Progenitor cell of endocrine pancreas (in vitro differentiated cells): ENCODE measurements at regions not wholly inside any gene's neighbourhood (a gene's known extent, or its start where the extent isn't known, plus 50 kb on each side); places are given as distances from the start of the nearest gene placed in this dataset.

Experiments
- DNase-seq: peaks from one replicate; pipeline ENCODE4 v3.0.0; 2021; ENCODE audit warnings: low spot score; ENCODE audit not compliant: unreplicated experiment
- H3K27ac Mint-ChIP-seq: 2 replicates; pipeline ENCODE4 v1.8.0; 2021; ENCODE audit warnings: mild to moderate bottlenecking, moderate library complexity, mixed read lengths
- H3K27me3 Mint-ChIP-seq: 2 replicates; pipeline ENCODE4 v1.8.0; 2021; ENCODE audit warnings: mixed read lengths
- H3K36me3 Mint-ChIP-seq: 2 replicates; pipeline ENCODE4 v1.8.0; 2022; ENCODE audit warnings: mixed read lengths; ENCODE audit not compliant: insufficient read depth
- H3K4me1 Mint-ChIP-seq: 2 replicates; pipeline ENCODE4 v1.8.0; 2021; ENCODE audit warnings: low read depth, mixed read lengths
- H3K4me3 Mint-ChIP-seq: 2 replicates; pipeline ENCODE4 v1.8.0; 2021; ENCODE audit warnings: low read depth, mild to moderate bottlenecking, moderate library complexity, mixed read lengths
- H3K9me3 Mint-ChIP-seq: 2 replicates; pipeline ENCODE4 v1.8.0; 2021; ENCODE audit warnings: low read depth, mixed read lengths
- TF ChIP-seq, protein P1 (sequence below): fragments of 200-600 bp; sonication (generic); IDR thresholded peaks from one replicate; pipeline ENCODE4 v1.5.0; 2021; ENCODE audit warnings: antibody characterized with exemption, mild to moderate bottlenecking; ENCODE audit not compliant: unreplicated experiment

- no peaks in the 10 kb centered on the region for H3K36me3 Mint-ChIP-seq
- TF ChIP-seq, protein P1, sequence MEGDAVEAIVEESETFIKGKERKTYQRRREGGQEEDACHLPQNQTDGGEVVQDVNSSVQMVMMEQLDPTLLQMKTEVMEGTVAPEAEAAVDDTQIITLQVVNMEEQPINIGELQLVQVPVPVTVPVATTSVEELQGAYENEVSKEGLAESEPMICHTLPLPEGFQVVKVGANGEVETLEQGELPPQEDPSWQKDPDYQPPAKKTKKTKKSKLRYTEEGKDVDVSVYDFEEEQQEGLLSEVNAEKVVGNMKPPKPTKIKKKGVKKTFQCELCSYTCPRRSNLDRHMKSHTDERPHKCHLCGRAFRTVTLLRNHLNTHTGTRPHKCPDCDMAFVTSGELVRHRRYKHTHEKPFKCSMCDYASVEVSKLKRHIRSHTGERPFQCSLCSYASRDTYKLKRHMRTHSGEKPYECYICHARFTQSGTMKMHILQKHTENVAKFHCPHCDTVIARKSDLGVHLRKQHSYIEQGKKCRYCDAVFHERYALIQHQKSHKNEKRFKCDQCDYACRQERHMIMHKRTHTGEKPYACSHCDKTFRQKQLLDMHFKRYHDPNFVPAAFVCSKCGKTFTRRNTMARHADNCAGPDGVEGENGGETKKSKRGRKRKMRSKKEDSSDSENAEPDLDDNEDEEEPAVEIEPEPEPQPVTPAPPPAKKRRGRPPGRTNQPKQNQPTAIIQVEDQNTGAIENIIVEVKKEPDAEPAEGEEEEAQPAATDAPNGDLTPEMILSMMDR = no peak
- H3K9me3 Mint-ChIP-seq = no peaks in the 10 kb centered on the region
- no peak overlapping the region for H3K27ac Mint-ChIP-seq
- no peak overlapping the region for H3K4me3 Mint-ChIP-seq
- no peak for DNase-seq
- H3K4me1 Mint-ChIP-seq = no peaks in the 10 kb centered on the region
- no peaks in the 10 kb centered on the region for H3K27me3 Mint-ChIP-seq
Observed at GRCh38 chr2:11009176-11009575, 97.4 kb downstream of the KCNF1 start.

- TF ChIP-seq, protein P1 = no peak
- H3K4me3 Mint-ChIP-seq = no peak overlapping the region
- no peaks in the 10 kb centered on the region for H3K27me3 Mint-ChIP-seq
- DNase-seq = no peak
- H3K27ac Mint-ChIP-seq = no peak overlapping the region
- H3K9me3 Mint-ChIP-seq = no peaks in the 10 kb centered on the region
- no peaks in the 10 kb centered on the region for H3K4me1 Mint-ChIP-seq
- H3K36me3 Mint-ChIP-seq = no peaks in the 10 kb centered on the region
Observed at GRCh38 chr2:11009891-11010290, 98.2 kb downstream of the KCNF1 start.

GRCh38 chr2:11011359-11011758 is 99.6 kb downstream of the KCNF1 start:
- Mint-ChIP-seq H3K27me3 (peaks cover 7% of the 10 kb centered on the region), H3K4me3 (no peak overlapping the region), H3K4me1 (no peaks in the 10 kb centered on the region), H3K9me3 (no peaks in the 10 kb centered on the region), H3K27ac (no peak overlapping the region), H3K36me3 (no peaks in the 10 kb centered on the region)
- TF ChIP-seq, protein P1 = no peak
- DNase-seq = no peak

- TF ChIP-seq, protein P1 = no peak
- no peaks in the 10 kb centered on the region for H3K36me3 Mint-ChIP-seq
Observed at GRCh38 chr2:11012131-11012693, 100.5 kb downstream of the KCNF1 start.

GRCh38 chr2:11013196-11013595 is 101.5 kb downstream of the KCNF1 start:
- H3K36me3 Mint-ChIP-seq = no peaks in the 10 kb centered on the region
- no peak overlapping the region for H3K27ac Mint-ChIP-seq
- H3K9me3 Mint-ChIP-seq = no peaks in the 10 kb centered on the region
- H3K4me3 Mint-ChIP-seq = no peak overlapping the region
- H3K4me1 Mint-ChIP-seq = no peaks in the 10 kb centered on the region
- TF ChIP-seq, protein P1 = no peak
- peaks cover 9% of the 10 kb centered on the region for H3K27me3 Mint-ChIP-seq
- DNase-seq = no peak

More at GRCh38 chr2:11012131-11012693, 100.5 kb downstream of the KCNF1 start:
- no peak overlapping the region for H3K4me3 Mint-ChIP-seq
- no peaks in the 10 kb centered on the region for H3K4me1 Mint-ChIP-seq
- no peak for DNase-seq
- no peak overlapping the region for H3K27ac Mint-ChIP-seq
- no peaks in the 10 kb centered on the region for H3K9me3 Mint-ChIP-seq
- peaks cover 7% of the 10 kb centered on the region for H3K27me3 Mint-ChIP-seq
